ENCODE measurements at regions not wholly inside any gene's neighbourhood (a gene's known extent, or its start where the extent isn't known, plus 50 kb on each side); places are given as distances from the start of the nearest gene placed in this dataset.

DNA sequence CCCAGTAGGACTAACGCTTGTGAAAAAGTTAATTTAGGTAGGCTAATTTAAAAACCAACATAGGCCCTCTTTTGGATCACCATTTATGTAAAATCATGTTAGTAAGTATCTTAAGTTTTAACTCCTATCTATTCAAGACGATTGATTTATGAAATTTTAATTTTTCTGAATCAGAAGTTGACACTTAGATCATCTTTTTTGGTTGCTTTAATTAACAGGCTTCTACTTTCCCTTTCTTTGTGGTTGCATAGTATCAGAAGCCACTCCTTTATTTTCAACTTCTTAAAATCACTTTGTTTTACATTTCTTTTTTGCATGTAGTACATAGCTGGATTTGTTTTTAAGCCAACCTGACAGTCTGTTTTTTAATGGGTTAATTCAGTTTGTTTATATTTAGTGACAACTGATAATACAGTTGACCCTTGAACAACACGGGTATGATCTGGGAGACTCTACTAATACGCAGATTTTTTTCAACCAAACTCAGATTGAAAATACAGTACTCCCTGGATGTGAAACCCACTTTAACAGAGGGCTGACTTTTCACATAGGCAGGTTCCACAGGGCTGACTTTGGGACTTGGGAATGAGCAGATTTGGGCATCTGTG is 69.7 kb upstream of the SYPL1 start:
- TF ChIP-seq, protein P1, sequence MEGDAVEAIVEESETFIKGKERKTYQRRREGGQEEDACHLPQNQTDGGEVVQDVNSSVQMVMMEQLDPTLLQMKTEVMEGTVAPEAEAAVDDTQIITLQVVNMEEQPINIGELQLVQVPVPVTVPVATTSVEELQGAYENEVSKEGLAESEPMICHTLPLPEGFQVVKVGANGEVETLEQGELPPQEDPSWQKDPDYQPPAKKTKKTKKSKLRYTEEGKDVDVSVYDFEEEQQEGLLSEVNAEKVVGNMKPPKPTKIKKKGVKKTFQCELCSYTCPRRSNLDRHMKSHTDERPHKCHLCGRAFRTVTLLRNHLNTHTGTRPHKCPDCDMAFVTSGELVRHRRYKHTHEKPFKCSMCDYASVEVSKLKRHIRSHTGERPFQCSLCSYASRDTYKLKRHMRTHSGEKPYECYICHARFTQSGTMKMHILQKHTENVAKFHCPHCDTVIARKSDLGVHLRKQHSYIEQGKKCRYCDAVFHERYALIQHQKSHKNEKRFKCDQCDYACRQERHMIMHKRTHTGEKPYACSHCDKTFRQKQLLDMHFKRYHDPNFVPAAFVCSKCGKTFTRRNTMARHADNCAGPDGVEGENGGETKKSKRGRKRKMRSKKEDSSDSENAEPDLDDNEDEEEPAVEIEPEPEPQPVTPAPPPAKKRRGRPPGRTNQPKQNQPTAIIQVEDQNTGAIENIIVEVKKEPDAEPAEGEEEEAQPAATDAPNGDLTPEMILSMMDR (IDR thresholded peaks at IDR 0.05), result no peak
- TF ChIP-seq POLR2A (IDR thresholded peaks at IDR 0.05), result no peak
